Endothelial cell of umbilical vein (primary cell): ENCODE measurements at regions not wholly inside any gene's neighbourhood (a gene's known extent, or its start where the extent isn't known, plus 50 kb on each side); places are given as distances from the start of the nearest gene placed in this dataset.

Source experiments
- BruUV-seq: library from RNA; stranded (reverse); fragments of 400-500 nt; replicated peaks from 2 replicates; lab custom pipeline; 2021; lab: Mats Ljungman, UMichigan
- CTCF ChIA-PET: fragments of 300-600, 350-600 bp; sonication (Branson Sonifier 250); formaldehyde crosslinking; loops from one replicate; lab custom pipeline; 2021; ENCODE audit warnings: antibody characterized with exemption, inconsistent platforms; lab: Charles Lee
- POLR2A ChIA-PET: fragments of 300-600, 350-600 bp; sonication (Branson Sonifier 250); formaldehyde crosslinking; loops from one replicate; lab custom pipeline; 2021; ENCODE audit warnings: antibody characterized with exemption, inconsistent platforms; lab: Charles Lee
- DNase-seq: peaks from one replicate; pipeline ENCODE4 v3.0.0-alpha.2; 2011; ENCODE audit warnings: low read depth, low spot score
- FAIRE-seq: peaks from 2 replicates; lab custom pipeline; 2011; peaks lifted over from hg19 to GRCh38; lab: Jason Lieb, UNC
- H2AFZ ChIP-seq: 2 replicates; pipeline ENCODE4 v1.6.0; 2012; ENCODE audit warnings: low read depth, low read length, control low read depth, inconsistent platforms
- H3K27ac ChIP-seq: 2 replicates; pipeline ENCODE4 v1.5.1; 2011; ENCODE audit warnings: low read depth, mild to moderate bottlenecking, control low read depth, low read length, moderate library complexity; ENCODE audit not compliant: insufficient read depth
- H3K27me3 ChIP-seq, 2 experiments: 2 replicates each; pipeline versions ENCODE4 v1.6.0 to v1.6.1; 2011; ENCODE audit warnings: low read length in 2 of 2, mixed read lengths in 1 of 2; ENCODE audit not compliant: control insufficient read depth in 2 of 2, insufficient read depth in 2 of 2
- H3K36me3 ChIP-seq, 2 experiments: 2 replicates in 1 of 2; 3 replicates in 1 of 2; pipeline ENCODE4 v1.5.1; 2011; ENCODE audit warnings: low read length in 2 of 2, mild to moderate bottlenecking in 1 of 2, moderate library complexity in 1 of 2; ENCODE audit not compliant: control insufficient read depth in 2 of 2, insufficient read depth in 2 of 2; ENCODE audit errors: extremely low read depth in 1 of 2
- H3K4me1 ChIP-seq: 3 replicates; pipeline ENCODE4 v1.5.1; 2011; ENCODE audit warnings: mild to moderate bottlenecking, low read length; ENCODE audit not compliant: control insufficient read depth, insufficient read depth; ENCODE audit errors: extremely low read depth
- H3K4me2 ChIP-seq: 2 replicates; pipeline ENCODE4 v1.6.1; 2011; ENCODE audit warnings: low read length, control low read depth, mixed read lengths; ENCODE audit not compliant: insufficient read depth
- H3K4me3 ChIP-seq, 3 experiments: fragments of 200-600 bp in 1 of 3; sonication (generic), shearing (Covaris generic) in 1 of 3; replicated peaks in 1 of 3; 2 replicates each; pipeline ENCODE4 v1.5.1; 2011 to 2016; ENCODE audit warnings: control low read depth in 3 of 3, low read length in 3 of 3, mild to moderate bottlenecking in 2 of 3, inconsistent platforms in 1 of 3, low read depth in 1 of 3, moderate library complexity in 1 of 3; ENCODE audit not compliant: insufficient read depth in 1 of 3
- H3K79me2 ChIP-seq: 2 replicates; pipeline ENCODE4 v1.6.0; 2012; ENCODE audit warnings: low read length, inconsistent platforms; ENCODE audit not compliant: control insufficient read depth, insufficient read depth
- H3K9ac ChIP-seq: replicated peaks from 2 replicates; pipeline ENCODE3; 2011; ENCODE audit warnings: low read length, control low read depth; ENCODE audit not compliant: insufficient read depth; ENCODE audit errors: extremely low read depth
- H3K9me1 ChIP-seq: replicated peaks from 3 replicates; pipeline ENCODE4 v1.6.0; 2011; ENCODE audit warnings: mild to moderate bottlenecking, low read length; ENCODE audit not compliant: control insufficient read depth, insufficient read depth; ENCODE audit errors: extremely low read depth
- H3K9me3 ChIP-seq: replicated peaks from 2 replicates; pipeline ENCODE4 v1.5.1; 2012; ENCODE audit warnings: low read length, inconsistent platforms; ENCODE audit not compliant: control insufficient read depth, insufficient read depth
- H4K20me1 ChIP-seq: replicated peaks from 2 replicates; pipeline ENCODE3; 2011; ENCODE audit warnings: mild to moderate bottlenecking, low read length; ENCODE audit not compliant: control insufficient read depth, insufficient read depth; ENCODE audit errors: extremely low read depth
- EZH2 ChIP-seq: IDR thresholded peaks from 2 replicates; pipeline ENCODE4 v1.6.1; 2012; ENCODE audit warnings: borderline replicate concordance, low read depth, mild to moderate bottlenecking, moderate library complexity, low read length, inconsistent platforms; ENCODE audit not compliant: severe bottlenecking
- FOS ChIP-seq: IDR thresholded peaks from 2 replicates; pipeline ENCODE4 v1.6.1; 2011; ENCODE audit warnings: mild to moderate bottlenecking, low read length, moderate library complexity, borderline replicate concordance; ENCODE audit not compliant: insufficient read depth
- GATA2 ChIP-seq: IDR thresholded peaks from 2 replicates; pipeline ENCODE4 v1.7.0; 2011; ENCODE audit warnings: low read depth, mild to moderate bottlenecking, moderate library complexity, mixed read lengths, low read length; ENCODE audit not compliant: insufficient read length, insufficient read depth
- JUN ChIP-seq: IDR thresholded peaks from 2 replicates; pipeline ENCODE4 v1.6.1; 2011; ENCODE audit warnings: borderline replicate concordance, low read depth; ENCODE audit not compliant: insufficient read length, insufficient read depth
- MYC ChIP-seq: IDR thresholded peaks from one replicate; pipeline ENCODE4 v1.6.1; 2011; ENCODE audit warnings: mild to moderate bottlenecking, low read depth, low read length
- POLR2A ChIP-seq: IDR thresholded peaks from 2 replicates; pipeline ENCODE4 v1.6.1; 2012; ENCODE audit warnings: low read depth, mild to moderate bottlenecking, control low read depth, low read length
- POLR2AphosphoS5 ChIP-seq: IDR thresholded peaks from 2 replicates; pipeline ENCODE4 v1.6.1; 2012; ENCODE audit warnings: low read depth, mild to moderate bottlenecking, control low read depth, low read length, moderate library complexity; ENCODE audit not compliant: insufficient read depth
- dilution Hi-C: fragments of 300-500 bp; cut with MboI; formaldehyde crosslinking; loops from one replicate; pipeline ENCODE4 v1.15.0; 2019; ENCODE audit warnings: low sequenced_read_pairs; ENCODE audit not compliant: extremely low pct_ligation_motif_present
- intact Hi-C: fragments of 100-400 bp; cut with micrococcal nuclease; formaldehyde crosslinking; loops from one replicate; pipeline ENCODE4 v1.10.0; 2022
- TF ChIP-seq, protein P1 (sequence below): IDR thresholded peaks from 2 replicates; pipeline ENCODE4 v1.6.1; 2011; ENCODE audit not compliant: insufficient read depth, insufficient read length
- TF ChIP-seq, protein P2 (sequence below), 2 donors: IDR thresholded peaks; 1 replicate in 1 of 2; 2 replicates in 1 of 2; pipeline ENCODE4 v1.5.1; 2011; ENCODE audit warnings: low read length in 2 of 2, mild to moderate bottlenecking in 2 of 2, moderate library complexity in 2 of 2, control low read depth in 1 of 2, inconsistent platforms in 1 of 2, low read depth in 1 of 2; ENCODE audit not compliant: insufficient read depth in 1 of 2; ENCODE audit errors: extremely low read depth in 1 of 2

DNA sequence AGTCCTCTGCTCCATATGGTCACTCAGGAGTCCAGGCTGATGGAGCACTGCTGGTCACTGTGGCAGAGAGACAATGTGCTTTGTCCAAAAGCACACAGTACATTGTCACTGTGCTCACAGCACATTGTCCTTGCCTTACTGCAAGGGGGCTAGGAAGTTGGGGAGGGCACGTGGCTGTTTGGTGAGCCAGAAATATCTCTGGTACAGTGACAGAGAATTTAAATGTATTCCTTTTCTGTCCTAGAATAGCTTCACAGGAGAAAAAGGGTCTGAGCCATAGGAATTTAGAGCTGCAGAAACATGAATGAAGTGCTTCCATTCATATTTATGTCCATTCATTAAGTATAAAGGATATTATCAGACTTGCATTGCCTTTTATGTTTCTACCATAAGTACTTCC lies 110.8 kb upstream of the TRIM2 start:
- no peak overlapping the region for H3K9ac ChIP-seq
- no peaks in the 10 kb centered on the region for H3K4me1 ChIP-seq
- intact Hi-C loops (no loop called here), dilution Hi-C loops (no loop called here)
- no peaks in the 10 kb centered on the region for H3K9me1 ChIP-seq
- DNase-seq (no peak), FAIRE-seq (no peak)
- H2AFZ ChIP-seq = no peak overlapping the region
- no peak overlapping the region for H3K4me3 ChIP-seq
- no peak overlapping the region for H3K27ac ChIP-seq
- no peaks in the 10 kb centered on the region for H3K36me3 ChIP-seq
- no peak overlapping the region for H3K4me2 ChIP-seq
- H3K79me2 ChIP-seq = no peaks in the 10 kb centered on the region
- no peaks in the 10 kb centered on the region for H3K9me3 ChIP-seq
- no peaks in the 10 kb centered on the region for H4K20me1 ChIP-seq
- ChIA-PET CTCF (interaction anchor here (1.3 to 3.3 kb wide), 3 partner anchors 10 to 35 kb away, joined by 3 to 11 read pairs (median 4); no protein-coding TSS in a partner anchor), POLR2A (no interaction called here)
- H3K27me3 ChIP-seq = peaks cover 3% of the 10 kb centered on the region in 2 experiments
- BruUV-seq = no TSS peak
- TF ChIP-seq, protein P1, sequence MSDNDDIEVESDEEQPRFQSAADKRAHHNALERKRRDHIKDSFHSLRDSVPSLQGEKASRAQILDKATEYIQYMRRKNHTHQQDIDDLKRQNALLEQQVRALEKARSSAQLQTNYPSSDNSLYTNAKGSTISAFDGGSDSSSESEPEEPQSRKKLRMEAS = no peak
- TF ChIP-seq JUN (no peak), POLR2AphosphoS5 (no peak), GATA2 (no peak), EZH2 (no peak), FOS (no peak), MYC (no peak), POLR2A (no peak)

DNA sequence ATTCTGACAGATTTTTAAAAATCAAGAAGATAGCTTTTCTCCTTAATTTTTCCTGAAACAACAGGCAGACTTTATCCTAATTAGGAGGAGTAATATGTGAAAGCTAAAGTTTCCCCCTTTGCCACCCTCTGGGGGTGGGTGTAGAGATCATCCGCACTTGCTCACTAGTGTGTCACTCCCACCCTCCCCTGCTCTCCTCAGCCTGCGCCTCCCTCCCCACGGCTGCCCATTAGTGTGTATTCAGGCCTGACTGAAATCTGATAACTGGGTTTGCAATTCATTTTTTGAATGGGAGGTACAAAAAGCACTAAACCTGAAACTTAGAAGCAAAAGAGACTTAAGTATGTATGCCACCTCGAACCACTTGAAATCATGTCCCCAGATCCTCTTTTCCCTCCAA lies 110.4 kb upstream of the TRIM2 start:
- no peak for FAIRE-seq
- Histone ChIP-seq H3K4me2 (no peak overlapping the region), H4K20me1 (no peaks in the 10 kb centered on the region), H3K9me3 (no peaks in the 10 kb centered on the region), H3K4me1 (no peaks in the 10 kb centered on the region), H3K27me3 (peaks cover 3% of the 10 kb centered on the region in 2 experiments), H3K9me1 (no peaks in the 10 kb centered on the region), H3K36me3 (no peaks in the 10 kb centered on the region), H3K79me2 (no peaks in the 10 kb centered on the region), H3K4me3 (no peak overlapping the region), H3K27ac (no peak overlapping the region), H3K9ac (no peak overlapping the region), H2AFZ (no peak overlapping the region)
- intact Hi-C loops (no loop called here), dilution Hi-C loops (no loop called here)
- POLR2A ChIA-PET = no interaction called here
- CTCF ChIA-PET = interaction anchor here (0.7 to 3.3 kb wide), 4 partner anchors 9 to 34 kb away, joined by 3 to 11 read pairs (median 4); no protein-coding TSS in a partner anchor
- BruUV-seq = no TSS peak
- TF ChIP-seq POLR2A = no peak
- TF ChIP-seq EZH2 = no peak
- no peak for TF ChIP-seq MYC
- TF ChIP-seq JUN = no peak
- TF ChIP-seq FOS = no peak
- TF ChIP-seq, protein P2, sequence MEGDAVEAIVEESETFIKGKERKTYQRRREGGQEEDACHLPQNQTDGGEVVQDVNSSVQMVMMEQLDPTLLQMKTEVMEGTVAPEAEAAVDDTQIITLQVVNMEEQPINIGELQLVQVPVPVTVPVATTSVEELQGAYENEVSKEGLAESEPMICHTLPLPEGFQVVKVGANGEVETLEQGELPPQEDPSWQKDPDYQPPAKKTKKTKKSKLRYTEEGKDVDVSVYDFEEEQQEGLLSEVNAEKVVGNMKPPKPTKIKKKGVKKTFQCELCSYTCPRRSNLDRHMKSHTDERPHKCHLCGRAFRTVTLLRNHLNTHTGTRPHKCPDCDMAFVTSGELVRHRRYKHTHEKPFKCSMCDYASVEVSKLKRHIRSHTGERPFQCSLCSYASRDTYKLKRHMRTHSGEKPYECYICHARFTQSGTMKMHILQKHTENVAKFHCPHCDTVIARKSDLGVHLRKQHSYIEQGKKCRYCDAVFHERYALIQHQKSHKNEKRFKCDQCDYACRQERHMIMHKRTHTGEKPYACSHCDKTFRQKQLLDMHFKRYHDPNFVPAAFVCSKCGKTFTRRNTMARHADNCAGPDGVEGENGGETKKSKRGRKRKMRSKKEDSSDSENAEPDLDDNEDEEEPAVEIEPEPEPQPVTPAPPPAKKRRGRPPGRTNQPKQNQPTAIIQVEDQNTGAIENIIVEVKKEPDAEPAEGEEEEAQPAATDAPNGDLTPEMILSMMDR (IDR thresholded peaks at IDR 0.05; ENCODE audit: extremely low read depth in 1 of 2, insufficient read depth in 1 of 2, low read depth in 1 of 2, low read length in 2 of 2) = no peak
- TF ChIP-seq POLR2AphosphoS5 = no peak
- TF ChIP-seq, protein P1 = no peak
- TF ChIP-seq GATA2 = no peak
- DNase-seq = no peak
